ENCODE measurements at regions not wholly inside any gene's neighbourhood (a gene's known extent, or its start where the extent isn't known, plus 50 kb on each side); places are given as distances from the start of the nearest gene placed in this dataset.

DNA sequence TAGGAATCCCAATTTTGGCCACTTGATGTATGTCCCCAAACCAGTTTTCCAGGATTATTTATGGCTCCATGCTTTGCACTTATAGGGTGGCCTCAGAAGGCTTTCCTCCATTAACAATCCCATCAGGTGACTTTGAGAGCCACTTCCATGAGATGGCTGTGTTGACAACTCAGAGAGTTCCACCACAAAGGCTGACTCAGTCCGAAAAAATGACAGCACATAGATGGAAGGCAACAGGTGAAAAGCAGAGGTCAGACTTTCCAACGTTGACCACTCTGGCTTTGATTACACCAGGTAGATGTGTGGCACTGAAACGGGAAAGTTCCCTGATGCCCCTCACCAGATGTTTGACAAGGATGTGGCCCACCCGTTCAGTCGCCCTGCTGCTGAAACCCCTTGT, 431.4 kb upstream of the TNP1 start:
- no peak for DNase-seq

DNA sequence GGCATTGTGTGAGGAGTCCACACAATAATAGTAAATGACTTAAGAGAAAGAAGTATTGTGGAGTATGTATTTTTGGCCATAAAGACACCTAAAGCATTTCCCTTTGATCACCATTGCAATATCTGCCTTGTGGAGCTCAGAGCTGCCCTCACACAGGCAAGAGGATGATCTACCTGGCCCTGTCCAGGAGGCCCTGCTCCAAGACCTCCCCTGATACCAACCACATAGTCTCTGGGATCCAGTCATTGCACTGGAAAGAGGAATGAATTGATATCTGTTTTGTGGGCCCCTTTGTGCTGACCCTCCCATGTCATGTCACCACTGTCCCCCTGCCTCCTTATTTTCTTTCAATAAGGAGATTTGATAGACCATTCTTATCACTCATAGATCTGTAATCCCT, 430.6 kb upstream of the TNP1 start:
- DNase-seq = no peak

DNA sequence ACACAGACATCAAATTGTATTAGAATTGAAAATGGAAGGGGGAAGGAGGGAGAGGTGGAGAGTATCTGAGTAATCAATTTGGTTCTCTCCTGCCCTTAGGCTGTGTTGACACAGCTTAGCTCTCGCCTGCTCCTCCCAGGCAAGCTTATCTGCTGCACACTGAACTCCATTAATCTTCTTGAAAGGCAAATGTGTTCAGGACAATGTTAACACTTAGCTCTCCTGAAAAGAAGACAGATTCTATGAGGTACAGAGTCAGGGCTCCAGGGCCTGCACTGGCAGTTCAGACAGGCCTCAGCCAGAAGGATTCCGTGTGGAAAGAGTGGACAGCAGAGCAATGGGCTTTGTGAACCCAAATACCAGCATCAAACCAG, 430.0 kb upstream of the TNP1 start:
- DNase-seq = no peak

- DNase-seq = no peak
Observed at GRCh38 chr2:217289177-217289906, 429.5 kb upstream of the TNP1 start.

- DNase-seq = no peak
Observed at GRCh38 chr2:217288472-217289063, 428.7 kb upstream of the TNP1 start.

- no peak for DNase-seq
Observed at GRCh38 chr2:217286833-217287232, 427.0 kb upstream of the TNP1 start.

DNA sequence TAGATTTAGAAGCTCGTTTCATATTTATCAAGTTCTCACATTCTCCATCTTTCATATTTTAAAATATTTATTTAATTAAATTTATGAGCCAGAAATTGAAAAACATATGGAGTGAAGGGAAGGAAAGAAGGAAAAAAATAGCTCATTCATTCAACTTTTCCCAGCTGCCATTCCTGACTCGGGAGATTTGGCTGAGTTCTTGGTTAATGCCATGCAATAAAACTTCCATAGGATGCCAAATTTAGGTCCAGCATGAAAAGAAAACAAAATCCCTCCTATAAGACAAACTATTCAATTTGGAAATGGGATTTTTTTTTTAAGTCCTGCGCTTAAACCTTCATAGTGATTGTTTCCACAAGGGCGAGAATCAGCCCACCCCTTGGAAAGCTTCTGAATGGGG, 426.1 kb upstream of the TNP1 start:
- DNase-seq = no peak

DNA sequence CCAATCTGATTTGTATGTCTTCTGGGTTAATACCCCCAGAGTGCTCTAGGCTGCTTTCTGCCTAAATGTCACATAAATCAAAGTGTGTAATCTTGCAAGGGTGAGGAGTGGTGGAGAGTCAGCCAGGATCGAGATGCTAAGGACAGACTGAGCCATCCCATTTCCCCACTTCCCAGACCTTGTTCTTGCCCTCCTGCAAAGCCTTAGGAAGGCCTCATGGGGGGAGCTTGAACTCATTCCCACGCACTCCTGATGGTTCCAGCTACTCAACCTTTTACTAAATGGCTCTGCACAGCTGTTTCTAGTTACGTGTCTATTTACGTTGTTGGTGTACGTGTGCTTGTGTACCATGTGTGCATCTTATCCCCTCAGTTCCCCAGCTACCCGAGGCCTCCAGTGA, 423.6 kb upstream of the TNP1 start:
- no peak for DNase-seq

GRCh38 chr2:217282531-217282930, 422.7 kb upstream of the TNP1 start:
- DNase-seq = no peak

DNA sequence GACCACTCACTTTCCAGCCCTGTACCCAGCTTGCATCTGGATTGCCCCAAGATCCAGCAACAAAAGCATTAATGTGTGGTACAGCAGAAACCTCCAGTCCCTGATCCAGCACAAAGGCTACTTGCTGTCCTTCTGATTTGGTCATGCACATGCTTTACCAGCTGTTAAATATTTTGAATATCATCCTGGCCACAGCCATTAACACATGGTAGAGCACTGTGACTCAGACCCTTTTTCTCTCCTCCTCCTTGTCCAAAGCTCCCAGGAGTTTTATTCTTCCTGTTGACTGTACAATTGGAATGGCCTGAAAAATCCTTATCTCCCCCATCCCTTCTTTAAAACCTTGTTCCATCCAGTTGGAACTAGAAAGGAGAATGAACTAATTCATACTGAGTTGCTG, 419.7 kb upstream of the TNP1 start:
- no peak for DNase-seq

DNA sequence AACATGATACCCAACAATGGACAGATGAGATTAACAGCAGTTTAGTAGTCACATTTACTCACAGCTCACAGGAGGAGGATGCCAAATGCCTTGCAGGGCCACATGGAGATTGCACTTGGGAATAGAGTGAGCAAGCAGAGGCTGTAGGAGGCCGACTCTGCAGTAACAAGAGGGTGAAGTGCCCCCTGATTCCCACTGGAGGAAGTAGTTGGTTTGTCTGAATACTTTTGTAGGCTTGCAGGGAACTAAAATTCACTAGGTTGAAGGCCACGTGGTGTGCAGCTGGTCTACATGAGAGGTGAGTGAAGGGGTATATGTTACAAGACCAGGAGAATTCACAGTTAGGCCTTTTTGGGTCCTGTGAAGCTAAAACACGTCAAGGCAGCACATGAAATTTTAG, 419.3 kb upstream of the TNP1 start:
- DNase-seq = no peak

GRCh38 chr2:217277646-217278398, 418.0 kb upstream of the TNP1 start:
- DNase-seq = peak; percentile 15 to 27

DNA sequence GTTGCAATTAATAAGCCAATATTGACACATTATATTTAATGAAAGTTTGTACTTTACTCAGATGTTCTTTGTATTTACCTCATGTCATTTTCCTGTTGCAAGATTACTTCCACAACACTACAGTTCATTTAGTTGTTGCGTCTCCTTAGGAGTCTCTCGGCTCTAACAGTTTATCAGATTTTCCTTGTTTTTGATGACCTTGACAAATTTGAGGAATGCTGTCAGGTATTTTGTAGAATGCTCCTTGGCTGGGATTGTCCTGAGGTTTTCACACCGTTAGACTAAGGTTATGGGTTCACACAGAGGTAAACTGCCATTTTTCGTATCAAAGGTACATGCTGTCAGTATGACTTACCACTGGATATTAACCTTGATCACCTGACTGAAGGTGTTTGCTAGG, 416.6 kb upstream of the TNP1 start:
- no peak for DNase-seq

DNA sequence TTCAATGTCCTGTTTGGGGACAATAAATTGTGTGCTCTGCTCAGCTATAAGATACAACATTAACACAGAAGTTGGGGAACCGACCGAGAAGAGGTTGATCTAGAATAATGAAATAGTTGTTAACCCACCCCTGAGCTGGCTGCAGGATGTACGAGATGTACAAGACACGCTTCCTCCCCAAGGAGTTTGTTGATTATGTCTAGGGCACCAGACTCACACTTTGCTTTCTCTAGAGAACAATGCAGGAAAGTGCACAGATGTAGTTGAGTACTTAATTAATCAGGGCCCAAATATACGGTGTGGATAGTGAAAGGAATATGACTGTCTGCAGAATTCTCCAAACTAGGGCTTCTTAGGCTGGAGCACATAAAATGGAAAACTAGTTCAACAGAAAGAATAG, 415.2 kb upstream of the TNP1 start:
- DNase-seq = no peak

DNA sequence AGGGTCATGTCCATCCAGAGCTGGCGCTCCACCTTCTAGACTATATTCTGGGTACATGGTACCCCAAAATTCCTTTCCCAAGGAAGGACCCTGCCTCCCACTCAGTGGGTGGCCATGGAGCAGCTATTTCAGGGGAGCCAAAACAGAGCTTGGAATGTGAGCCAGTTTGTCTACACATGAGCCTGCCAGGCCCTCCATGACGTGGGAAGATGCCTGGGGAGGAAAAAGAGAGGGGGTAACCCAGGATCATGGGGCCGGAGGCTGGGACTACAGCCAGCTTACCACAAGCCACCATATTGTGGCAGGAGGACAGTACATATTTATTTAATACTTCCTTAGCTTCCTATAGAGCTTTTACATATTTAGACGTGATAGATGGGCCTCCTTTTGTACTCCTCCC, 414.7 kb upstream of the TNP1 start:
- DNase-seq = no peak

- no peak for DNase-seq
Observed at GRCh38 chr2:217273851-217274250, 414.0 kb upstream of the TNP1 start.

DNA sequence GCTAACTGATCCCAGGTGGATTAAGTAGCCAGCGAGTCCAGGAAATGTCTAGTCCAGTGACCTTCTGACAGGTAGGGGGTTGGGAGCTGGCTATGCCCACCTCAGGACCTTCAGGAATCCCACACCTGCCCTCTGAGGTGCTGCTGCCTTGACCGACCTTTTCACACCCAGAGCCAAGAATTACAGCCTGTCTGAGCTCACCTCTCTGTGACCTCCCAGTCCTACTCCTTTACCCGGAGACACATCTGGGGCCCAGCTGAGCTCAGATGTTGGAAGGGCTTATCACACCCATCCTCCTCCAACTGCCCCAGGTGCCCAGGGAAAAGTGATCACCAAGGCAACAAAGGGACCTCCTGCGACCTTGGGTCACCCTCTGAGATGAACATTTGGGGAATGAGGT, 413.3 kb upstream of the TNP1 start:
- DNase-seq = no peak

DNA sequence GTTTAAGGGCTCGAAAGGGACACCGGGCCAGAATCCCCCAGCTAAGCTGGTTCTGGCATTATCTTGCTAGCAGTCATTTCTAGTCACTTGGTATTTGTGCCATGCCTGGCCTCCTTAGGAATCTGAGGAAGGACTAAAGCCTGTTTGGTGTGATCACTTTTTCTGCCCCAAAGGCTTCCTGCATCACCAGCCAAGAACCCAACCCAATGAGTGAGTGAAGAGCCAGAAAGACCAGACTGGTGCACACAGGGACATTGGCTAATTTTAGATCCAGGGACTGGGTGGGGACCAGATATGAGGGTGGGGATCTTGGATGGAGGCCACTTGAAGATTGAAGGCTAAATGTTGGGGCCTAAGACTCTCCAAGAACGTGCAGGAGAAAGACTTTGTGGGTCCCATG, 411.9 kb upstream of the TNP1 start:
- no peak for DNase-seq

DNA sequence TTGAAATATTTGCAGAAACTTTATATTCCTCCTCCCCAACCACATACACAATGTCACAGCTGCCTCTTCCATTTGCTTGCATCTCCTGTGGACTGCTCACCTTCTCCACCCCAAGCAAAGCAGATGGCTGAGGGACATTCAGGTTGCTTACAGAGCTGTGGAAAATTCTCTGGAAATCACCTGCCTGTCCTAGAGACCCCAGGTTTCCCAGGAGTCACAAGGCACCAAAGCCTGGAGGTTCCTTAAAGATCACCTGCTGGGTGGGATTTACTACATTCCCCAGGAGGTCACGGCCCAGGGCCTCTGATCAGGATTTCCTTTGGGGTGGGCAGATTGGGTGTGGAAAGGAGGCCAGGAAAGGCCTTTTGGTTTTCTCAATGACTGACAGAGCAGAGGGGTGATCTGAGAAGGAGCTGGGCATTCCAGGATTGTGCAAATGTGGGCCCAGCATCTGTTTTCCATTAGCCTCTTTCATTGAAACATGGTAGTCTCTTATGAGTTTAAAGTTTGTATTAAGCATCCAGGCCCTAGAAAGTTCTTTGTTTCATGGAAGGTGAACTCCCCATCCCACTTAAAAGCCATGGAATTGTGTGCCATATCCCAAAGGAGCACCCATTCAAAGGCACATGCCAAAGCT, 410.7 kb upstream of the TNP1 start:
- DNase-seq = no peak

DNA sequence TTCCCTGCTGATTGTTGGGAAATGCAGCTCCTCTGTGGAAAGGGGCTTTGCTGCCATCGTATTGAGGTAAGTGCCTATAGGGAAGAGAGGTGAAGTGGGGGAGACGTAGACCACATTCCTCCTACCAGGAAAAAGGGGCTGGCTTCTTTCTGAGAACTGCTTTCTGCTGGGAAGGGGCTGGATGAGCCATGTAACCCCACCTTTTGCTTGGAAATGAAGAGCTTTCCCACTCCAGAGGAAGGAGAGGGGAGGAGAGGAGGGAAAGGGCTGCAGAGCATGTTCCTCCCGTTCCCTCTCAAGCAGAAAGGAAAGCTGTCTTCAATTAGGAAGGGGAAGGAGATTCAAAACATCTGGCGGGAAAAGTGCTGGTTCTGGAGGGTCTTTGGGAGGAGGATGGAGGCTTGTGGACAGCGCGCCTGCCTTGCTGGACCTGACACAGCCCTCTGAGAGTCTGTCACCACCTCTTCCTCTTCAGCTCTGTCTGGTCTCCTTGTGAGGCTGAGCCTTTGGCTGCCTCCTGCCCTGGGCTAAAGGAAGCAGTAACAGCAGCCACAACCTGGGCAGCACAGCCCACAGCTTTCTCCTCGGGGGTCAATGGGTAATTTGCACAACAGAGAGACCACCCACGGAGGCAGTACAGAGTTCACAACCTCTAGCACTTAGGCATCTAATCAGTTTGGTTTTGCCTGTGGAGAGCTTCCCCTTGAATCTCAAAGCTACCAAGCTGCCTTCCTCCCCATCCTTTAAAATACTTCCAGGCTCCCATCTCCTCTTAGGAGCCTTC, 410.0 kb upstream of the TNP1 start:
- DNase-seq = no peak

DNA sequence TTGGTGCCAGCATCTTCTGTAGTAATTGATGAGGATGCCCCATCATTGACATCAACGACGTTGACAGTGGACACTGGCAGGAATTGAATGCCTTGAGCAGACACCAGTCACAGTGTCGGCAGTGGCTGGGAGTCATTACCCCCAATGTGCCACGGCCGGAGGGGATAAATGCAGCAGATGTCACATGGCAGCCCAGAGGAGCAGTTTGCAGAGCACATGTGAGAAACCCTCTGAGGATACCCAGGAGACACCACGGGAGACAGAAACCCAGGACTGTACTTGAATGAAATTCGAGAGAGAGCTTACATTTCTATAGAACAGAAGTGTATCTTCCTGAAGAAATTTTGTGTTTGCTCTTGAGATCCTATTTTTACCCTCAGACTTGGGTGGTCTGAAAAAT, 409.1 kb upstream of the TNP1 start:
- DNase-seq = no peak

- no peak for DNase-seq
Observed at GRCh38 chr2:217267758-217268157, 407.9 kb upstream of the TNP1 start.

DNA sequence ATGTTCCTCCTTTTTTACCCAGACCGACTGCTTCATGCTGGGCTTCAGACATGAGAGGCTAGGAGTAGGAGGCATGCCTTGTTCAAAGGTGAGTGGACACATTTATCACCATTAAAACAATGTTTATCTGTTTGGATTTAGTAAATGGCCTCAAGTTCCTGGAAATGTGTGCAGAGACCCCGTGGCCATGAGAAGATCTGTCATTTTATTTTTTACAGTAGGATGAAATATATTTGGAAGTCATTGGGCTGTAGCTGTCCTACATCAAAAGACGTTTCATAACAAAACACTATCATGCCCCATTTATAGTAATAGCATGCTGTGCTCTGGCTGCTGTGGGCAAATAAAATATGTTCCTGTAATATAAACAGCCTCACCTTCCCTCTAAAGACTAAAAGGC, 403.9 kb upstream of the TNP1 start:
- no peak for DNase-seq
